DMS153 treated with DMSO at 0.1 percent for 48 hours (cell line): ENCODE measurements at regions not wholly inside any gene's neighbourhood (a gene's known extent, or its start where the extent isn't known, plus 50 kb on each side); places are given as distances from the start of the nearest gene placed in this dataset.

Source experiments
- DNase-seq: peaks from one replicate; lab custom pipeline; 2025; ENCODE audit not compliant: unreplicated experiment; lab: John Stamatoyannopoulos, UW

GRCh38 chr2:235347691-235348090 is 146.2 kb upstream of the AGAP1 start:
- no peak for DNase-seq

GRCh38 chr2:235348329-235348728 is 145.5 kb upstream of the AGAP1 start:
- DNase-seq = no peak

- DNase-seq = no peak
Observed at GRCh38 chr2:235350234-235350633, 143.6 kb upstream of the AGAP1 start.

DNA sequence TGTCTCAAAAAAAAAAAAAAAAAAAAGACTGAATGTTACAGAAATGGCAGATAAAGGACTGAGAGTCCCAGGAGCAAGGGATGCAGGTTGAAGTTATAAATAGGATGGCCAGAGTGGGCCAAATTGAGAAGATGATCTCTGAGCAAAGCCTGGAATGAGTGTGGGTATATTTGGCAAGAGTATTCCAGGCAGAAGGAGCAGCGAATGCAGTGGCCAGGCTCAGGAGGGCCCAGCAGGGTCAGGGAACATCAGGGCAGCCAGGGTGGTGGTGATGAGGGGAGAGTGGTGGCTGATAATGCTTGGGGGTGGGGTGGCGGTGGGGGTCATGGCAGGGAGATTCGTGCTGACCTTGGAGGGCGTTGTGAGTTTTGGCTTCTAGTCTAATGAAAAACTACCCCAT is 141.3 kb upstream of the AGAP1 start:
- no peak for DNase-seq

- no peak for DNase-seq
Observed at GRCh38 chr2:235357881-235358280, 136.0 kb upstream of the AGAP1 start.

GRCh38 chr2:235358981-235359471 is 134.8 kb upstream of the AGAP1 start:
- no peak for DNase-seq

GRCh38 chr2:235360446-235360845 is 133.4 kb upstream of the AGAP1 start:
- no peak for DNase-seq

DNA sequence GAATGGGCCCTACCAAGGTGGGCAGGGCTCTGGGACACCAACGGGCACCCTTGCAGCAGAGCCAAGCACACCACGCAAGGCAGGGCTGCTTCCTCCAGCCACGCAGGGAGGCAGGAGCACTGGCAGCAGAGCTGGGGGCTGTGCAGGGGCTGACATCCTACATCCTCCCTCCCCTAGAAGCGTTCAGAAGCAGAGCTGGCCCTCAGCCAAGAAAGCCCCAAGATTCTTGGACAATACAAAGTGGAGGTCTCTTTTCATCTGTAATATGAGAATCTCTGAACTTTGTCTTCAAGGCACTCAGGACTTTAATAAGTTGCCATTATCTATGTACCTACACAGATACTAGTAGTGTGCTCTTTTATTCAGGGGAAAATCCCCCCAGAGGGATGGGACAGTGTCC is 128.1 kb upstream of the AGAP1 start:
- no peak for DNase-seq

GRCh38 chr2:235366390-235366789 is 127.5 kb upstream of the AGAP1 start:
- DNase-seq = no peak

GRCh38 chr2:235366807-235367206 is 127.0 kb upstream of the AGAP1 start:
- no peak for DNase-seq

GRCh38 chr2:235371018-235371417 is 122.8 kb upstream of the AGAP1 start:
- peak; percentile 7 for DNase-seq

- DNase-seq = no peak
Observed at GRCh38 chr2:235373171-235373570, 120.7 kb upstream of the AGAP1 start.

- no peak for DNase-seq
Observed at GRCh38 chr2:235377176-235377575, 116.7 kb upstream of the AGAP1 start.

GRCh38 chr2:235378246-235378645 is 115.6 kb upstream of the AGAP1 start:
- peak; percentile 12 for DNase-seq

- DNase-seq = no peak
Observed at GRCh38 chr2:235378944-235379343, 114.9 kb upstream of the AGAP1 start.

GRCh38 chr2:235381261-235381912 is 112.5 kb upstream of the AGAP1 start:
- no peak for DNase-seq

DNA sequence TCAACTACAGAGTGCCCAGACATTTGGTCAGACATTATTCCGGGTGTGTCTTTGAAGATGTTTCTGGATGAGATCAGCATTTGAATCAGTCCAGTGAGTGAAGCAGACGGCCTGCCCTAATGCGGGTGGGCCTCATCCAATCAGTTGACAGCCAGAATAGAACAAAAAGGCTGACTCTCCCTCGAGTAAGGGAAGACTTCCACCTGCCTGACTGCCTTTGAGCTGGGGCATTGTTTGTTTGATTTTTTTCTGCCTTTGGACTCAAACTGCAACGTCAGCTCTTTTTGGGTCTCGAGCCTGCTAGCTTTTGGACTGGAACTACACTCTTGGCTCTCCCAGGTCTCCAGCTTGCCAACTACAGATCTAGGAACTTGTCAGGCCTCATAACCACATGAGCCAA is 111.7 kb upstream of the AGAP1 start:
- no peak for DNase-seq

DNA sequence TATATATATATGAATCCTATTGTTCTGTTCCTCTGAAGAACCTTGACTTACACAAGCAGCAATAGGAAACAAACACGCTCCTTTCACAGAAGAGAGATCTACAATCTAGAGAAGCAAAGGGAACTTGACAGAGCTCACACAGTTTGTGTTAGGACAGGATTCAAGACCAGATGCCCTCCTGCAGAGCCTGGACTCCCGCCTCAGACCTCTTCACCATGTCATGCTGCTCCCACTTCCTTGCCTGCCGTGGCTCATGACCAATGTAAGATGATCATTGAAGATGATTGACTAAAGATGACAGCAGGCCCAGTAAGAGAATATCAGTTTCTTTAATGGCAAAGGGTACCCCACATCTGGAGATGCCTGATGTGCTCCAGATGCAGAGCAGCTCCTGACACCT is 111.2 kb upstream of the AGAP1 start:
- DNase-seq = no peak

GRCh38 chr2:235383272-235383843 is 110.5 kb upstream of the AGAP1 start:
- no peak for DNase-seq

DNA sequence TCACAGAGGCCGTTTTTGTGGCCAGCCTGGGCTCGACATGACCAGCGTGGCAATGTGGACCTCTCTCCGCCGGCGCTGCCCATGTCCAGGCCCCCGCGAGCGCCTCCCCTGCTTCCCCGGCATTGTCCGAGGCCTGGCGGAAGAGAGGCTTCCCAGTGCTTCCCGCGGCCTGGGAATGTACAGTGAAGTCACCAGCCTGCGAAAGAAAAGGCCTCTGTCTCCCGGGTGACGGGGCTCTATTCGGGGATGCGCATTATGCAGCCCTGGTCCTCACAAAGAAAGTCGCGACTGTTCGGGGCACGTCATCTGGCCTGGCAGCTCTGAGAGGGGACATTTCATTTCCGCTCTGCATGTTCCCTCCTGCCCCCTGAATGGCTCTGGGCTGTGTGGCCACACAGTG is 109.2 kb upstream of the AGAP1 start:
- DNase-seq = no peak

GRCh38 chr2:235389626-235390025 is 104.2 kb upstream of the AGAP1 start:
- DNase-seq = no peak

GRCh38 chr2:235390108-235390815 is 103.6 kb upstream of the AGAP1 start:
- no peak for DNase-seq
